ENCODE measurements at regions not wholly inside any gene's neighbourhood (a gene's known extent, or its start where the extent isn't known, plus 50 kb on each side); places are given as distances from the start of the nearest gene placed in this dataset.

GRCh38 chr3:109852283-109852682 is 514.9 kb upstream of the DPPA4 start (continued):
- TF ChIP-seq NR2C2 (IDR thresholded peaks at IDR 0.05; ENCODE audit: borderline replicate concordance, control insufficient read depth, insufficient read length, low read depth) (no peak), ZNF217 (IDR thresholded peaks at IDR 0.05) (no peak), CTCF (IDR thresholded peaks at IDR 0.05 in 2 of 3, conservative IDR thresholded peaks at IDR 0.05 in 1 of 3; ENCODE audit: control insufficient read depth in 2 of 3, extremely low read depth in 1 of 3, insufficient read depth in 1 of 3, low read depth in 3 of 3, low read length in 3 of 3) (no peak), MTA3 (IDR thresholded peaks at IDR 0.05; ENCODE audit: borderline replicate concordance, low read length) (no peak), CREB1 (IDR thresholded peaks at IDR 0.05; ENCODE audit: low read depth) (no peak), ZBED1 (IDR thresholded peaks at IDR 0.05; ENCODE audit: borderline replicate concordance) (no peak), MYC (IDR thresholded peaks at IDR 0.05; ENCODE audit: insufficient read depth, insufficient read length, insufficient replicate concordance, low read length, severe bottlenecking) (no peak)
- TF ChIP-seq, protein P1, sequence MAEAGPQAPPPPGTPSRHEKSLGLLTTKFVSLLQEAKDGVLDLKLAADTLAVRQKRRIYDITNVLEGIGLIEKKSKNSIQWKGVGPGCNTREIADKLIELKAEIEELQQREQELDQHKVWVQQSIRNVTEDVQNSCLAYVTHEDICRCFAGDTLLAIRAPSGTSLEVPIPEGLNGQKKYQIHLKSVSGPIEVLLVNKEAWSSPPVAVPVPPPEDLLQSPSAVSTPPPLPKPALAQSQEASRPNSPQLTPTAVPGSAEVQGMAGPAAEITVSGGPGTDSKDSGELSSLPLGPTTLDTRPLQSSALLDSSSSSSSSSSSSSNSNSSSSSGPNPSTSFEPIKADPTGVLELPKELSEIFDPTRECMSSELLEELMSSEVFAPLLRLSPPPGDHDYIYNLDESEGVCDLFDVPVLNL (IDR thresholded peaks at IDR 0.05; ENCODE audit: low read depth, low read length) = no peak
- TF ChIP-seq, protein P2, sequence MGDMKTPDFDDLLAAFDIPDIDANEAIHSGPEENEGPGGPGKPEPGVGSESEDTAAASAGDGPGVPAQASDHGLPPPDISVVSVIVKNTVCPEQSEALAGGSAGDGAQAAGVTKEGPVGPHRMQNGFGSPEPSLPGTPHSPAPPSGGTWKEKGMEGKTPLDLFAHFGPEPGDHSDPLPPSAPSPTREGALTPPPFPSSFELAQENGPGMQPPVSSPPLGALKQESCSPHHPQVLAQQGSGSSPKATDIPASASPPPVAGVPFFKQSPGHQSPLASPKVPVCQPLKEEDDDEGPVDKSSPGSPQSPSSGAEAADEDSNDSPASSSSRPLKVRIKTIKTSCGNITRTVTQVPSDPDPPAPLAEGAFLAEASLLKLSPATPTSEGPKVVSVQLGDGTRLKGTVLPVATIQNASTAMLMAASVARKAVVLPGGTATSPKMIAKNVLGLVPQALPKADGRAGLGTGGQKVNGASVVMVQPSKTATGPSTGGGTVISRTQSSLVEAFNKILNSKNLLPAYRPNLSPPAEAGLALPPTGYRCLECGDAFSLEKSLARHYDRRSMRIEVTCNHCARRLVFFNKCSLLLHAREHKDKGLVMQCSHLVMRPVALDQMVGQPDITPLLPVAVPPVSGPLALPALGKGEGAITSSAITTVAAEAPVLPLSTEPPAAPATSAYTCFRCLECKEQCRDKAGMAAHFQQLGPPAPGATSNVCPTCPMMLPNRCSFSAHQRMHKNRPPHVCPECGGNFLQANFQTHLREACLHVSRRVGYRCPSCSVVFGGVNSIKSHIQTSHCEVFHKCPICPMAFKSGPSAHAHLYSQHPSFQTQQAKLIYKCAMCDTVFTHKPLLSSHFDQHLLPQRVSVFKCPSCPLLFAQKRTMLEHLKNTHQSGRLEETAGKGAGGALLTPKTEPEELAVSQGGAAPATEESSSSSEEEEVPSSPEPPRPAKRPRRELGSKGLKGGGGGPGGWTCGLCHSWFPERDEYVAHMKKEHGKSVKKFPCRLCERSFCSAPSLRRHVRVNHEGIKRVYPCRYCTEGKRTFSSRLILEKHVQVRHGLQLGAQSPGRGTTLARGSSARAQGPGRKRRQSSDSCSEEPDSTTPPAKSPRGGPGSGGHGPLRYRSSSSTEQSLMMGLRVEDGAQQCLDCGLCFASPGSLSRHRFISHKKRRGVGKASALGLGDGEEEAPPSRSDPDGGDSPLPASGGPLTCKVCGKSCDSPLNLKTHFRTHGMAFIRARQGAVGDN (IDR thresholded peaks at IDR 0.05) = no peak

Measured in GM12878 (cell line).